Adrenal gland (tissue), 5 donors: ENCODE measurements at regions not wholly inside any gene's neighbourhood (a gene's known extent, or its start where the extent isn't known, plus 50 kb on each side); places are given as distances from the start of the nearest gene placed in this dataset.

Experiments used
- CTCF ChIP-seq, 6 experiments: fragments of 450-650 bp in 4 of 6; fragments of 200-600 bp in 2 of 6; sonication (generic) in 1 of 6; IDR thresholded peaks; 1 replicate in 5 of 6; 2 replicates in 1 of 6; pipeline versions ENCODE4 v1.5.1 to v1.8.0; 2016 to 2021; ENCODE audit warnings: antibody characterized with exemption in 6 of 6, mild to moderate bottlenecking in 2 of 6, moderate library complexity in 1 of 6
- POLR2A ChIP-seq, 2 donors: fragments of 450-650 bp; IDR thresholded peaks; one replicate each; pipeline ENCODE4 v1.6.1; 2017; ENCODE audit warnings: antibody characterized with exemption in 2 of 2, mild to moderate bottlenecking in 2 of 2, moderate library complexity in 1 of 2
- donor health status: DM: no; HTN: no; CAD: no.

- TF ChIP-seq POLR2A (IDR thresholded peaks at IDR 0.05), result no peak
- no peak for TF ChIP-seq CTCF (IDR thresholded peaks at IDR 0.05)
Observed at GRCh38 chr12:67832155-67832554, 157.1 kb upstream of the IFNG-AS1 start.
